ENCODE measurements at regions not wholly inside any gene's neighbourhood (a gene's known extent, or its start where the extent isn't known, plus 50 kb on each side); places are given as distances from the start of the nearest gene placed in this dataset.
"Not testable (repeated sequence)": the region's sequence is repeated elsewhere in the genome, so short reads cannot be mapped to it uniquely, and the experiment has no call there.

GRCh38 chr1:59178339-59179187, 118.3 kb upstream of the FGGY start:
- H3K27ac ChIP-seq (ENCODE audit: low read depth, low read length) = no peak overlapping the region
- 70 to 88% (median 71%) methylated on average over 4 of the region's 4 CpGs for WGBS, 3 donors

- no peak overlapping the region for H3K27ac ChIP-seq (ENCODE audit: low read depth, low read length)
- WGBS, 3 donors = 46 to 56% (median 47%) methylated on average over 1 of the region's 1 CpG
Measured at GRCh38 chr1:59179673-59180072, 117.2 kb upstream of the FGGY start.

- 45 to 78% (median 50%) methylated on average over 2 of the region's 2 CpGs for WGBS, 3 donors
Measured at GRCh38 chr1:59180735-59181134, 116.2 kb upstream of the FGGY start.

DNA sequence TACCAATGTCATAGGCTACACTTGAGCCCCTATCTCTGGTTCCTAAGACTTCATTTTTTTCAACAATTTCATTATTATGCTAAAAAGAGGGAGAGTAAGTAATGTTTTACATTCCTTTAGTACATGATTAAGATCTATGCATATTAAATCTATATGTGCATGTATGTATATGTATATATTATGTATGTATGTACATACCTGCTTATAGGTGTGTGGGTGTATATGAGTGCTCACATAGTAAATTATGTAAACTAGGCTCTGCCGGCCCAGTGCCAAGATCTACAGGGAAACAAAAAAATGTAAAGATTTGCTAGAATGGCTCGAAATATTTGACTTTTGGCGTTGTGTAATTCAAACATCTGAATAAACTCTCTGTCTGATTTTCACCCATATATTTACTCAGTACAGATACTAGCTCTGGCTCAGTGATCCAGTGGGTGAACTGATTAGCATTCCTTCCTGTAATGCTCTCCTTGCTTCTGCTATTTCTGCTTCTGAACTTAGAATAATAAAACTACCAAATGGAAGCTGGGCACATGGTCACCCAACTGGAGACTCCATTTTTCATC, 113.1 kb upstream of the FGGY start:
- no peak overlapping the region for H3K27ac ChIP-seq (ENCODE audit: low read depth, low read length)
- 39 to 88% (median 75%) methylated on average over 3 of the region's 3 CpGs for WGBS, 3 donors

More at GRCh38 chr1:59180735-59181134, 116.2 kb upstream of the FGGY start:
- no peak overlapping the region for H3K27ac ChIP-seq (ENCODE audit: low read depth, low read length)

DNA sequence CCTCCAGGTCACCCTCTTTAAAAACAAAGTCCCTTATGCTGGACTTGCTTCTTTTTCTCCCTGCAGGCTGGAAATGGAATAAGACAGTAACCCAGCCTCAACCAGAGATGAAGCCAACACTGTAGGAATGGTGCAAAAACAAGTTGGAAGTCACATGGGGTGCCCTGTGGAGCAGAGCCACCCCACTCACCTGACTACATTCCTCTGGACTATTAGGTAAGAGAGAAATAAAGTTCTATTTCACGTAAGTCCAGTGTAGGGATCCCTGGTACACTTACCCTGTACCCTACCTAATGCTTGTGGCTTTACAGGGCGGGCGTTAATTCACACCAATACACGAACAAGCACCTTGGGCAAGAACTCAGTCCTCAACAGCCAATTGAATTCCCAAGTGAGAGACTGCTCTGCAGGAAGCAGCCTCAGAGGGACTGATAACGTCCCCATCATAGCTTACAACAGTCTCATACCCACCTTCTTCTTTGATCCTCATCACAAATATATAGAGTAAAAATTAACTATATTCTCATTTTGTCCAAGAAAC, 112.5 kb upstream of the FGGY start:
- 86 to 91% (median 91%) methylated on average over 5 of the region's 5 CpGs for whole genome bisulfite sequencing, 3 donors
- H3K27ac ChIP-seq (ENCODE audit: low read depth, low read length) = no peak overlapping the region

- WGBS, 3 donors = 91 to 97% (median 96%) methylated on average over 4 of the region's 4 CpGs
- no peak overlapping the region for H3K27ac ChIP-seq (ENCODE audit: low read depth, low read length)
Measured at GRCh38 chr1:59185163-59185860, 111.6 kb upstream of the FGGY start.

DNA sequence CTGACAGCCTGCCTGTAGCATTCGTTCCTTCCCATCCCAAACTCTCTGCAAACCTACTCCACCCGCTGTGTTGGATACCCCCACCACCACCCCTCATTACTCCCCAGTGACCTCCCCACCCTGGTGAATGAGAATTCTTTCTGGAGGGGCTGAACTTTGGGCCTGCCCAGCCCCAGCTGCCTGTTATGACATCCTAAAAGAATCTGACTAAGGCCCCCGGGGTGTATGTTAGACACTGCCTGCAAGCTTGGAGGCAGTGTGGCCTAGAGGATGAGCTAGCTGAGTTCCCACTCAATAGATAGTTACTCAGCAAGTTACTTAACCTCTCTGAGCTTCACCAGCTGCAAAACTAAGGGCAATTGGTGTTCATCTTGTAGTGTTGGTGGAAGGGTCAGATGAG, 110.2 kb upstream of the FGGY start:
- no peak overlapping the region for H3K27ac ChIP-seq (ENCODE audit: low read depth, low read length)
- WGBS, 3 donors = 62 to 68% (median 64%) methylated on average over 3 of the region's 3 CpGs

DNA sequence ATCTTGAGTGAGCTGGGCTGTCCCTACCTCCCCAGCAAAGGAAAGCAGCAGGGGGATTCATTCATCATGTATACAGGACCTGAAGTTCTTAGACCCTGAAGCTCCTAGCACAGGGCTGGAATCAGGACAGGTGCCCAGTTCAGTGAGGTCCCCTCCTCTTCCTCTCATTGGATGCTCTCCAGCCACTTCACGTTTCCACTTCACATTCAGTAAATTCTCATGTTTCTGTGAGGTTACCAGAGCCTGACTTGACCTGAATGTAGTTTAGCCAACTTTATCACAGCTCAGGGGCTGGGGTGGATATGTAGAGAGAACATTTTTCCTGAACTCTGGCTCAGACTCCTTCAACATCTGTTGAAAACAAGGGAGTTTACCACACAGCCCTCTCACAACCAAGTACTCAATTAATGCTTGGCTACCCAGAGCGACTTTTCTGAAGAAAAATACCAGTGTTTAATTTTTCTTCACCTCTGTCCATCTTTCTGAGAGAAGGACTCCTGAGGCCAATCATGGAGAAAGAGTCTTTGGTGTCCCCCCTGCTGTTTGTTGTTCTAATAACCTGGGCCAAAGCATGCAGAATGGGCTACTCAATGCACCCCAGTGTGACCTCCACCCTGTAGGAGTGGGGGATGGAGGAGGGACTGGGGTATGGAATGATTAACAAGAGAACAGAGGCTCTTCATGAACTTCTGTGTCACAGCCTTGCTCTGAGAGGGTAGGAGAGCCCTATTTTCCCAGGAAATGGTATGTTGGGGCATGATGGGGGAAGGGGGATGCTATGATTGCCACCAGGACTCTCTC, 108.3 kb upstream of the FGGY start:
- H3K27ac ChIP-seq (ENCODE audit: low read depth, low read length) = no peak overlapping the region
- 56 to 62% (median 57%) methylated on average over 2 of the region's 2 CpGs for WGBS, 3 donors

DNA sequence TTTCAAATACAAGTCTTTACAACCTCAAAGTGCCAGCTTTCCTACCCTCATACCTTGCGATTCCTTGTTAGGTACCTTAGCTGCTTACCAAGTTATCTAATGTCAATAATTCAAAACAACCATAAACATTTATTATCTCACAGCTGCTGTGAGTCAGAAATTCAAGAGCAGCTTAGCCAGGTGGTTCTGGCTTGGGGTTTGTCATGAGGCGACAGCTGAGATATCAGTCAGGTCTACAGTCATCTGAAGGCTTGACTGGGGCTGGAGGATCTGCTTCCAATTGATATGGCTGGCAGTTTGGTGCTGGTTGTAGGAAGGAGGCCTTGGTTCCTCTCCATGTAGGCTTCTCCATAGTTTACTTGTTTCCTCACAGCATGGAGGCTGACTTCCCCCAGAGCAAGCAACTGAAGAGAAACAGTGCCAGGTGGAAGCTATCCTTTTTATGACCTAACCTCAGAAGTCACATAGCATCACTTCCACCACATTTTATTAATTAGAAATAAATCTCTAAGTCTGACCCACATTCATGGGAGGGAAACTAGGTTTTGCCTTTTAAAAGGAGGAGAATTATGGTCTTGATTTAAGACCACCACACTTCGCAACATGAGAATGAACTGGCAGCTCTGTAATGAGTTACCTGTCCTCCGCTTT, 103.3 kb upstream of the FGGY start:
- no peak overlapping the region for H3K27ac ChIP-seq (ENCODE audit: low read depth, low read length)
- 45 to 72% (median 72%) methylated on average over 4 of the region's 4 CpGs for WGBS, 3 donors

- WGBS, 3 donors = 93 to 95% (median 95%) methylated on average over 2 of the region's 2 CpGs
- no peak overlapping the region for H3K27ac ChIP-seq (ENCODE audit: low read depth, low read length)
Measured at GRCh38 chr1:59194621-59195020, 102.3 kb upstream of the FGGY start.

DNA sequence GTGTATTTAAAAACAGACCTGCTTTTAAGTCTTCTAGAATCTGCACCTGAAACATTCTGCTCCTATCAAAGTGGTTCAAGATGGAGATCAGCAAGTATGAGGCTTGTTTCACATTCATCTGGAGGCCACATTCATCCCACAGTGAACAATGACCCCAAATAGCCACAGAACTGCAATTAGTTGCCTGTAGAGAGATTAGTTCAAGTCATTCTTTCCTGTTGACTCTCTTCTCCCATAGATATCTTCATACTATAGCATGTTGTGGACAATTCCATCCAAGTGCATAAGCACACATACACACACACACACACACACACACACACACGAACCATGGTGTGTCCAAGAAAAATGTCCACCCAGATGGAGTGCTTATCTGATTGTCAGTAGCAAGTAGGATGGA, 101.7 kb upstream of the FGGY start:
- WGBS, 3 donors = 83 to 100% (median 88%) methylated on average over 1 of the region's 1 CpG
- no peak overlapping the region for H3K27ac ChIP-seq (ENCODE audit: low read depth, low read length)

DNA sequence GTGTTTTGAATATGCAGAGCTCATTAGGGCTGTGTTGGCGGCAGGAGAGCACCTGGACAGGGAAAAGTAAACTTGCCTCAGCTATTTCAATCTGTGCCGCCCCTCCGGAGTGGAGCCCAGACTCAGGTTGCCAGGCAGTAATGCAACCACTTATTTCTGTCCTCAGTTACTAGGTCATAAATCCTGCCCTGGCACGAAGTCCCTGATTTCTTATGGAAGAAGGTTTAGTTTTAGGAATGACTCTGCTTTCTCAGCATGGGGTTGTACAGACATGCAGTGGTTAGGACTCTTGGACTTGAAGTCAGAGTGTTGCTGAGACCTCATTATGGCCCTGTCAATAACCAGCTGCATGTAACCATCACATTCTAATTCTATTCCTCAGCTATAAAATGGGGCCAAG, 98.3 kb upstream of the FGGY start:
- no peak overlapping the region for H3K27ac ChIP-seq (ENCODE audit: low read depth, low read length)
- 80 to 93% (median 89%) methylated on average over 4 of the region's 4 CpGs for WGBS, 3 donors

DNA sequence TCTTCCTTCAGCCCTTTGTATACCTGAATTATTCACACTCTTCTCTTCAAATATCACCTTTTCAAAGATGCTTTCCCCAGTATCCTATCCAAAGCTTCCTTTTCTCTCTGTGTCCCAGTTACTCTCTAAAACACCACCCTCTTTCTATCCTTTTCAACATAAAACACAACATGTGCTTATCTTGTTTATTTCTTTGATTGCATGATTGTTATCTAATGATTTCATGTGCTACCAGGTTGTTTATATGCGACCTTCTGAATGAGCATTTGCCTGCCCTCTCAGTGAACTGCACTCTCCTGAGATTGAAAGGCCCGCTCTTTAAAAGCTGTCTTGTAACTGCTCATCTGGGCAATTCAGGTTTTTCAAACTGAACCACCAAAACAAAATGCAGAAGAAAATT, 97.7 kb upstream of the FGGY start:
- WGBS, 3 donors = 86 to 94% (median 94%) methylated on average over 2 of the region's 2 CpGs
- no peak overlapping the region for H3K27ac ChIP-seq (ENCODE audit: low read depth, low read length)

DNA sequence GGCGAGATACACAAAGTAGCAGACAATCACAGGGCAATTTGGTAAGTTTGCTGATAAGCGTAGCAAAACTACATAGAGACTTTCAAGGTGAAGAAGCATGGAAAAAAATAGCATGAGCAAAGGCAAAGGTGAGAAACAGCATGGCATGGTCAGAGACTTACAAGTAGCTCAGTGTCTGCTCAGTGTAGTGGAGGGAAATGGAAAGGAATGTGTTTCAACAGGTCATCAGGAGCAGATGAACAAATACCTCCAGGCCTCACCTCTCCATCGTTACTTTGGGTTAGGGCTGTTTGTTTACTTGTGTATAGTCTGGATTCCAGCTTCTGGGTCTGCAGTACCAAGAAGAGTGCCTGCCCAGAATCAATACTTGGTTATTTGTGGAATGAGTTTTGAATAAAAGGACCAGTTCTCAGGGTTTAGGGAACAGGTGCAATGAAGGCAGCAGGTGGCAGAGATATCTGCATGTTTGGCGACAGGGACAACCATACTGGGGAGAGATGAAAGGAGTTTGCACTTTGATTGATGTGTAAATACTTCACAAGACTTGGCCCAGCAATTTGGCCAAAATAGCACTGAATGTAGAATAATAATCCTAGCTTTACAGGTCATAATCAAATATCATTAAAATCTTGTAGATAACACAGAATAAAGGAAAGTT, 97.0 kb upstream of the FGGY start:
- 35 to 93% (median 91%) methylated on average over 4 of the region's 4 CpGs for WGBS, 3 donors
- no peak overlapping the region for H3K27ac ChIP-seq (ENCODE audit: low read depth, low read length)

DNA sequence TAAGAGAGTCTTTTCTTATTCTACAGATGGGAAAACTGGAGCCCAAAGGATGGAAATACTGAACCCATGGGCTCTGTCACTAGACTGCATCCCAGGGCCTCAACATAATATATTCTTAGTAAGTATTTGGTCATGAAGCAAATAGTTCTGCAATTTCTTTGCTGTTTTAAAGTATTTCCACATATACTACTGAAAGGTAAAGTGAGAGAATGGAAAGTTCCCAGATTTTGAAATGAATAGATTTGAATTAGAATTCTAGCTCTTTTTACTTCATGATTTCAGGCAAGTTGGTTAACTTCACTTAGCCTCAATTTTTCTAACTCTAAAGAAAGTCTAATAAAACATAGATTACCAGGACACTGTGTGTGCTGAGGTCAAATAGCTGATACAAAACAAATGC, 95.6 kb upstream of the FGGY start:
- no peak overlapping the region for H3K27ac ChIP-seq (ENCODE audit: low read depth, low read length)

DNA sequence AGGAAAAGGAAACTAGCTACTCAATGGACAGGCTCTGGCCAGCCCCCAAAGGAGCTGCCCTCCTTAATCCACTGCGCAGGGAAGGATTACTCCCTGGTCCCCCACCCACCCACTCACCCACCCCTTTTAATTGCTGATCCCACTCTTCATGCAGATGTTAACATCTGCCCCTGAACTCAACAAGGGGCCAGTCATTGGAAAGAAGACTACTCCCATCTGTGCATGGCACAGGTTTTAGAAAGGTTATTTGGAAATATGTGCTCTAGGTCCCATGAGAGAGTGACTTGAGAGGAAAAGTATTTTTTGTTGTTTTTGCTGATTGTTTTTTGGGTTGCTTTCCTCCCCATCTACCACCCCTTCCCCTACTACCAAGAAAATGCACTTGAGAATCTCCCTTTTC, 94.4 kb upstream of the FGGY start:
- H3K27ac ChIP-seq (ENCODE audit: low read depth, low read length) = no peak overlapping the region

GRCh38 chr1:59204001-59204400, 92.9 kb upstream of the FGGY start:
- WGBS, 3 donors = 7 to 36% (median 20%) methylated on average over 1 of the region's 1 CpG
- no peak overlapping the region for H3K27ac ChIP-seq (ENCODE audit: low read depth, low read length)

More for the DNA sequence above, 94.4 kb upstream of the FGGY start:
- 53 to 100% (median 69%) methylated on average over 1 of the region's 1 CpG for WGBS, 3 donors

DNA sequence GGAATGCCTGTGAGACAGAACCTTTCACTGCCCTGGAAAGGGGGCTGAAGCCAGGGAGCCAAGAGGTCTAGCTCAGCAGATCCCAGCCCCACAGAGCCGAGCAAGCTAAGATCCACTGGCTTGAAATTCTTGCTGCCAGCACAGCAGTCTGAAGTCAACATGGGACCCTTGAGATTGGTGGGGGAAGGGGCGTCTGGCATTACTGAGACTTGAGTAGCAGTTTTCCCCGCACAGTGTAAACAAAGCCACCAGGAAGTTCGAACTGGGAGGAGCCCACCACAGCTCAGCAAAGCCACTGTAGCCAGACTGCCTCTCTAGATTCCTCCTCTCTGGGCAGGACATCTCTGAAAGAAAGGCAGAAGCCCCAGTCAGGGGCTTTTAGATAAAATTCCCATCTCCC, 90.3 kb upstream of the FGGY start:
- not testable (repeated sequence) for H3K27ac ChIP-seq (ENCODE audit: low read depth, low read length)
- WGBS, 3 donors = 64 to 75% (median 74%) methylated on average over 4 of the region's 4 CpGs

All from adipose tissue (tissue), 3 donors.